Endothelial cell of umbilical vein (primary cell): ENCODE measurements at regions not wholly inside any gene's neighbourhood (a gene's known extent, or its start where the extent isn't known, plus 50 kb on each side); places are given as distances from the start of the nearest gene placed in this dataset.
"Not testable (repeated sequence)": the region's sequence is repeated elsewhere in the genome, so short reads cannot be mapped to it uniquely, and the experiment has no call there.

Experiments
- BruUV-seq: library from RNA; stranded (reverse); fragments of 400-500 nt; replicated peaks from 2 replicates; lab custom pipeline; 2021; lab: Mats Ljungman, UMichigan
- CTCF ChIA-PET: fragments of 300-600, 350-600 bp; sonication (Branson Sonifier 250); formaldehyde crosslinking; loops from one replicate; lab custom pipeline; 2021; ENCODE audit warnings: antibody characterized with exemption, inconsistent platforms; lab: Charles Lee
- POLR2A ChIA-PET: fragments of 300-600, 350-600 bp; sonication (Branson Sonifier 250); formaldehyde crosslinking; loops from one replicate; lab custom pipeline; 2021; ENCODE audit warnings: antibody characterized with exemption, inconsistent platforms; lab: Charles Lee
- DNase-seq: peaks from one replicate; pipeline ENCODE4 v3.0.0-alpha.2; 2011; ENCODE audit warnings: low read depth, low spot score
- FAIRE-seq: peaks from 2 replicates; lab custom pipeline; 2011; peaks lifted over from hg19 to GRCh38; lab: Jason Lieb, UNC
- H2AFZ ChIP-seq: 2 replicates; pipeline ENCODE4 v1.6.0; 2012; ENCODE audit warnings: low read depth, low read length, control low read depth, inconsistent platforms
- H3K27ac ChIP-seq: 2 replicates; pipeline ENCODE4 v1.5.1; 2011; ENCODE audit warnings: low read depth, mild to moderate bottlenecking, control low read depth, low read length, moderate library complexity; ENCODE audit not compliant: insufficient read depth
- H3K27me3 ChIP-seq, 2 experiments: 2 replicates each; pipeline versions ENCODE4 v1.6.0 to v1.6.1; 2011; ENCODE audit warnings: low read length in 2 of 2, mixed read lengths in 1 of 2; ENCODE audit not compliant: control insufficient read depth in 2 of 2, insufficient read depth in 2 of 2
- H3K36me3 ChIP-seq, 2 experiments: 2 replicates in 1 of 2; 3 replicates in 1 of 2; pipeline ENCODE4 v1.5.1; 2011; ENCODE audit warnings: low read length in 2 of 2, mild to moderate bottlenecking in 1 of 2, moderate library complexity in 1 of 2; ENCODE audit not compliant: control insufficient read depth in 2 of 2, insufficient read depth in 2 of 2; ENCODE audit errors: extremely low read depth in 1 of 2
- H3K4me1 ChIP-seq: 3 replicates; pipeline ENCODE4 v1.5.1; 2011; ENCODE audit warnings: mild to moderate bottlenecking, low read length; ENCODE audit not compliant: control insufficient read depth, insufficient read depth; ENCODE audit errors: extremely low read depth
- H3K4me2 ChIP-seq: 2 replicates; pipeline ENCODE4 v1.6.1; 2011; ENCODE audit warnings: low read length, control low read depth, mixed read lengths; ENCODE audit not compliant: insufficient read depth
- H3K4me3 ChIP-seq, 3 experiments: fragments of 200-600 bp in 1 of 3; sonication (generic), shearing (Covaris generic) in 1 of 3; replicated peaks in 1 of 3; 2 replicates each; pipeline ENCODE4 v1.5.1; 2011 to 2016; ENCODE audit warnings: control low read depth in 3 of 3, low read length in 3 of 3, mild to moderate bottlenecking in 2 of 3, inconsistent platforms in 1 of 3, low read depth in 1 of 3, moderate library complexity in 1 of 3; ENCODE audit not compliant: insufficient read depth in 1 of 3
- H3K79me2 ChIP-seq: 2 replicates; pipeline ENCODE4 v1.6.0; 2012; ENCODE audit warnings: low read length, inconsistent platforms; ENCODE audit not compliant: control insufficient read depth, insufficient read depth
- H3K9ac ChIP-seq: replicated peaks from 2 replicates; pipeline ENCODE3; 2011; ENCODE audit warnings: low read length, control low read depth; ENCODE audit not compliant: insufficient read depth; ENCODE audit errors: extremely low read depth
- H3K9me1 ChIP-seq: replicated peaks from 3 replicates; pipeline ENCODE4 v1.6.0; 2011; ENCODE audit warnings: mild to moderate bottlenecking, low read length; ENCODE audit not compliant: control insufficient read depth, insufficient read depth; ENCODE audit errors: extremely low read depth
- H3K9me3 ChIP-seq: replicated peaks from 2 replicates; pipeline ENCODE4 v1.5.1; 2012; ENCODE audit warnings: low read length, inconsistent platforms; ENCODE audit not compliant: control insufficient read depth, insufficient read depth
- H4K20me1 ChIP-seq: replicated peaks from 2 replicates; pipeline ENCODE3; 2011; ENCODE audit warnings: mild to moderate bottlenecking, low read length; ENCODE audit not compliant: control insufficient read depth, insufficient read depth; ENCODE audit errors: extremely low read depth
- EZH2 ChIP-seq: IDR thresholded peaks from 2 replicates; pipeline ENCODE4 v1.6.1; 2012; ENCODE audit warnings: borderline replicate concordance, low read depth, mild to moderate bottlenecking, moderate library complexity, low read length, inconsistent platforms; ENCODE audit not compliant: severe bottlenecking
- FOS ChIP-seq: IDR thresholded peaks from 2 replicates; pipeline ENCODE4 v1.6.1; 2011; ENCODE audit warnings: mild to moderate bottlenecking, low read length, moderate library complexity, borderline replicate concordance; ENCODE audit not compliant: insufficient read depth
- GATA2 ChIP-seq: IDR thresholded peaks from 2 replicates; pipeline ENCODE4 v1.7.0; 2011; ENCODE audit warnings: low read depth, mild to moderate bottlenecking, moderate library complexity, mixed read lengths, low read length; ENCODE audit not compliant: insufficient read length, insufficient read depth
- JUN ChIP-seq: IDR thresholded peaks from 2 replicates; pipeline ENCODE4 v1.6.1; 2011; ENCODE audit warnings: borderline replicate concordance, low read depth; ENCODE audit not compliant: insufficient read length, insufficient read depth
- MYC ChIP-seq: IDR thresholded peaks from one replicate; pipeline ENCODE4 v1.6.1; 2011; ENCODE audit warnings: mild to moderate bottlenecking, low read depth, low read length
- POLR2A ChIP-seq: IDR thresholded peaks from 2 replicates; pipeline ENCODE4 v1.6.1; 2012; ENCODE audit warnings: low read depth, mild to moderate bottlenecking, control low read depth, low read length
- POLR2AphosphoS5 ChIP-seq: IDR thresholded peaks from 2 replicates; pipeline ENCODE4 v1.6.1; 2012; ENCODE audit warnings: low read depth, mild to moderate bottlenecking, control low read depth, low read length, moderate library complexity; ENCODE audit not compliant: insufficient read depth
- dilution Hi-C: fragments of 300-500 bp; cut with MboI; formaldehyde crosslinking; loops from one replicate; pipeline ENCODE4 v1.15.0; 2019; ENCODE audit warnings: low sequenced_read_pairs; ENCODE audit not compliant: extremely low pct_ligation_motif_present
- intact Hi-C: fragments of 100-400 bp; cut with micrococcal nuclease; formaldehyde crosslinking; loops from one replicate; pipeline ENCODE4 v1.10.0; 2022
- TF ChIP-seq, protein P1 (sequence below): IDR thresholded peaks from 2 replicates; pipeline ENCODE4 v1.6.1; 2011; ENCODE audit not compliant: insufficient read depth, insufficient read length
- TF ChIP-seq, protein P2 (sequence below), 2 donors: IDR thresholded peaks; 1 replicate in 1 of 2; 2 replicates in 1 of 2; pipeline ENCODE4 v1.5.1; 2011; ENCODE audit warnings: low read length in 2 of 2, mild to moderate bottlenecking in 2 of 2, moderate library complexity in 2 of 2, control low read depth in 1 of 2, inconsistent platforms in 1 of 2, low read depth in 1 of 2; ENCODE audit not compliant: insufficient read depth in 1 of 2; ENCODE audit errors: extremely low read depth in 1 of 2

DNA sequence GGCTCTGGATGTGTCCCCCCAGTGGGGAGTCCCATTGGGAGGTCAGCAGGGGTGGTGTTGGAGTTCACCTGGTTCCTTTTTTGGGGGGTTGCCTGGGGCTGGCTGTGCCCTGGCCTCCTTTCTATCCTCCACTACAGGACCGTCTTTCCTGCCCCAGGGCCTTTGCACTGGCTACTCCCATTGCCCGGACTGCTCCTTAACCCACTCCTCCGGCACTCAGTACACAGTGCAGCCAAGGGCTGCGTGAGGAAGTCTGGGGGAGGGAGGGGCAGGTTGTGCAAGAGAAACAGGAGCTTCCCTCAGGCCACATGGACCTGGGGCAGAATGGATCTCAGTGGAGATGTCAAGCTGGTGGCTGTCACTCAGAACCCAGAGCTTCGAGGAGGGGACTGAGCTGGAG lies 429.3 kb upstream of the SULF2 start:
- no peaks in the 10 kb centered on the region for H3K4me1 ChIP-seq
- no peaks in the 10 kb centered on the region for H3K9me3 ChIP-seq
- POLR2A ChIA-PET: no interaction called here
- H3K79me2 ChIP-seq: no peaks in the 10 kb centered on the region
- no peaks in the 10 kb centered on the region for H4K20me1 ChIP-seq
- CTCF ChIA-PET: no interaction called here
- DNase-seq: no peak
- no peak for FAIRE-seq
- H3K4me2 ChIP-seq: no peak overlapping the region
- H3K4me3 ChIP-seq: no peak overlapping the region
- H3K9ac ChIP-seq: no peak overlapping the region
- TF ChIP-seq EZH2 (no peak), MYC (no peak), POLR2A (no peak), GATA2 (no peak), FOS (no peak), POLR2AphosphoS5 (no peak), JUN (no peak)
- TF ChIP-seq, protein P1, sequence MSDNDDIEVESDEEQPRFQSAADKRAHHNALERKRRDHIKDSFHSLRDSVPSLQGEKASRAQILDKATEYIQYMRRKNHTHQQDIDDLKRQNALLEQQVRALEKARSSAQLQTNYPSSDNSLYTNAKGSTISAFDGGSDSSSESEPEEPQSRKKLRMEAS: no peak
- TF ChIP-seq, protein P2, sequence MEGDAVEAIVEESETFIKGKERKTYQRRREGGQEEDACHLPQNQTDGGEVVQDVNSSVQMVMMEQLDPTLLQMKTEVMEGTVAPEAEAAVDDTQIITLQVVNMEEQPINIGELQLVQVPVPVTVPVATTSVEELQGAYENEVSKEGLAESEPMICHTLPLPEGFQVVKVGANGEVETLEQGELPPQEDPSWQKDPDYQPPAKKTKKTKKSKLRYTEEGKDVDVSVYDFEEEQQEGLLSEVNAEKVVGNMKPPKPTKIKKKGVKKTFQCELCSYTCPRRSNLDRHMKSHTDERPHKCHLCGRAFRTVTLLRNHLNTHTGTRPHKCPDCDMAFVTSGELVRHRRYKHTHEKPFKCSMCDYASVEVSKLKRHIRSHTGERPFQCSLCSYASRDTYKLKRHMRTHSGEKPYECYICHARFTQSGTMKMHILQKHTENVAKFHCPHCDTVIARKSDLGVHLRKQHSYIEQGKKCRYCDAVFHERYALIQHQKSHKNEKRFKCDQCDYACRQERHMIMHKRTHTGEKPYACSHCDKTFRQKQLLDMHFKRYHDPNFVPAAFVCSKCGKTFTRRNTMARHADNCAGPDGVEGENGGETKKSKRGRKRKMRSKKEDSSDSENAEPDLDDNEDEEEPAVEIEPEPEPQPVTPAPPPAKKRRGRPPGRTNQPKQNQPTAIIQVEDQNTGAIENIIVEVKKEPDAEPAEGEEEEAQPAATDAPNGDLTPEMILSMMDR (IDR thresholded peaks at IDR 0.05; ENCODE audit: extremely low read depth in 1 of 2, insufficient read depth in 1 of 2, low read depth in 1 of 2, low read length in 2 of 2): no peak
- no peak overlapping the region for H3K27ac ChIP-seq
- no TSS peak for BruUV-seq
- H3K27me3 ChIP-seq: no peaks in the 10 kb centered on the region
- H2AFZ ChIP-seq: no peak overlapping the region
- dilution Hi-C loops: no loop called here
- intact Hi-C loops: no loop called here
- H3K36me3 ChIP-seq: no peaks in the 10 kb centered on the region
- no peaks in the 10 kb centered on the region for H3K9me1 ChIP-seq

DNA sequence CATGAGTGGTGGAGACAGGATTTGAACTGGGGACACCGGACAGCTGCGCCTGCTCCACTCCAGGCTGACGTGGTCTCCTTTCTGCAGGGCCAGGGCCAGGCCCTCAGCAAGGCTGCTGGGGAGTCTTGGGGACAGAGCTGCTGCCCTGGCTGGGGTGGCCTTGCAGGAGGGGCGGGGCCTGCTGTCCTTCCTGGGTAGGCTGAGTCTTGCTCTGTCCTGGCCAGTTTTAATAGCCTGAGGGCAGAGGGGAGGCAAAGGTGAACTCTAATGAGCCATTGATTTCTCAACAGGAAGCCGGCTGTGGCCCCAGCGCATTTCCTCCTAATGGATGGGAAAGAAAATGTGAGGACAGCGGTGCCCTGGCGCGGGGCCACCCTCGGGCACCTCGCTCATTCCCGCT lies 428.4 kb upstream of the SULF2 start:
- H3K9me3 ChIP-seq, H3K27ac ChIP-seq, H3K4me3 ChIP-seq, H3K9ac ChIP-seq, H3K36me3 ChIP-seq, intact Hi-C loops, H4K20me1 ChIP-seq, H2AFZ ChIP-seq, FAIRE-seq, H3K4me2 ChIP-seq, BruUV-seq, CTCF ChIA-PET, dilution Hi-C loops, POLR2A ChIA-PET, H3K79me2 ChIP-seq, H3K9me1 ChIP-seq, H3K4me1 ChIP-seq, H3K27me3 ChIP-seq, DNase-seq: not testable (repeated sequence)
